Keratinocyte (primary cell): ENCODE measurements at regions not wholly inside any gene's neighbourhood (a gene's known extent, or its start where the extent isn't known, plus 50 kb on each side); places are given as distances from the start of the nearest gene placed in this dataset.

Source experiments
- DNase-seq: peaks from one replicate; pipeline ENCODE4 v3.0.0-alpha.2; 2011; ENCODE audit warnings: low read depth, missing footprints, low spot score
- FAIRE-seq: peaks from 2 replicates; lab custom pipeline; 2011; peaks lifted over from hg19 to GRCh38; lab: Jason Lieb, UNC
- H2AFZ ChIP-seq: 2 replicates; pipeline ENCODE4 v1.6.0; 2012; ENCODE audit warnings: low read length, control low read depth, inconsistent platforms; ENCODE audit not compliant: control insufficient read depth
- H3K27ac ChIP-seq: 2 replicates; pipeline ENCODE4 v1.5.1; 2011; ENCODE audit warnings: low read length; ENCODE audit not compliant: control insufficient read depth, insufficient read depth
- H3K27me3 ChIP-seq: 3 replicates; pipeline ENCODE4 v1.6.0; 2011; ENCODE audit warnings: low read length; ENCODE audit not compliant: control insufficient read depth, insufficient read depth; ENCODE audit errors: extremely low read depth
- H3K36me3 ChIP-seq, 2 experiments: 2 replicates in 1 of 2; 3 replicates in 1 of 2; pipeline ENCODE4 v1.5.1; 2011; ENCODE audit warnings: low read length in 2 of 2, mild to moderate bottlenecking in 1 of 2; ENCODE audit not compliant: control insufficient read depth in 2 of 2, insufficient read depth in 2 of 2; ENCODE audit errors: extremely low read depth in 1 of 2
- H3K4me1 ChIP-seq: 3 replicates; pipeline ENCODE4 v1.5.1; 2011; ENCODE audit warnings: low read length; ENCODE audit not compliant: control insufficient read depth, insufficient read depth; ENCODE audit errors: extremely low read depth
- H3K4me2 ChIP-seq: 3 replicates; pipeline ENCODE4 v1.6.0; 2011; ENCODE audit warnings: low read depth, low read length; ENCODE audit not compliant: control insufficient read depth, insufficient read depth; ENCODE audit errors: extremely low read depth
- H3K4me3 ChIP-seq, 3 experiments: fragments of 200-600 bp in 1 of 3; sonication (generic) in 1 of 3; 2 replicates in 2 of 3; 3 replicates in 1 of 3; pipeline ENCODE4 v1.5.1; 2011 to 2016; ENCODE audit warnings: low read length in 3 of 3, mild to moderate bottlenecking in 3 of 3, control low read depth in 2 of 3, inconsistent platforms in 1 of 3, low read depth in 1 of 3, mixed read lengths in 1 of 3, mixed run types in 1 of 3, moderate library complexity in 1 of 3; ENCODE audit not compliant: control insufficient read depth in 2 of 3, insufficient read depth in 2 of 3; ENCODE audit errors: extremely low read depth in 1 of 3
- H3K79me2 ChIP-seq: 2 replicates; pipeline ENCODE4 v1.6.0; 2012; ENCODE audit warnings: low read length; ENCODE audit not compliant: control insufficient read depth, insufficient read depth
- H3K9ac ChIP-seq: 3 replicates; pipeline ENCODE4 v1.6.0; 2011; ENCODE audit warnings: low read length; ENCODE audit not compliant: control insufficient read depth, insufficient read depth; ENCODE audit errors: extremely low read depth
- H3K9me1 ChIP-seq: 3 replicates; pipeline ENCODE4 v1.6.0; 2011; ENCODE audit warnings: low read length; ENCODE audit not compliant: control insufficient read depth, insufficient read depth; ENCODE audit errors: extremely low read depth
- H3K9me3 ChIP-seq: 2 replicates; pipeline ENCODE4 v1.5.1; 2012; ENCODE audit warnings: low read depth, low read length; ENCODE audit not compliant: control insufficient read depth
- H4K20me1 ChIP-seq: 3 replicates; pipeline ENCODE4 v1.6.0; 2011; ENCODE audit warnings: low read length; ENCODE audit not compliant: control insufficient read depth, insufficient read depth; ENCODE audit errors: extremely low read depth
- EZH2 ChIP-seq: IDR thresholded peaks from one replicate; pipeline ENCODE4 v1.6.1; 2012; ENCODE audit warnings: inconsistent platforms, mild to moderate bottlenecking, low read length, moderate library complexity
- dilution Hi-C: fragments of 300-500 bp; cut with MboI; formaldehyde crosslinking; loops from one replicate; pipeline ENCODE4 v1.7.0; 2020; ENCODE audit warnings: low sequenced_read_pairs; ENCODE audit not compliant: extremely low pct_ligation_motif_present
- TF ChIP-seq, protein P1 (sequence below), 3 experiments: IDR thresholded peaks in 1 of 3; conservative IDR thresholded peaks in 1 of 3; optimal IDR thresholded peaks in 1 of 3; 2 replicates in 2 of 3; 3 replicates in 1 of 3; pipeline versions ENCODE3 to v1.5.1; 2011; ENCODE audit warnings: low read length in 3 of 3, mild to moderate bottlenecking in 3 of 3, moderate library complexity in 2 of 3, control low read depth in 1 of 3, inconsistent platforms in 1 of 3; ENCODE audit not compliant: insufficient read depth in 2 of 3; ENCODE audit errors: extremely low read depth in 1 of 3

- Histone ChIP-seq H3K27me3 (peaks cover 19% of the 10 kb centered on the region), H3K4me2 (no peak overlapping the region), H3K27ac (no peak overlapping the region), H3K79me2 (no peaks in the 10 kb centered on the region), H3K4me3 (no peak overlapping the region), H3K9me3 (no peaks in the 10 kb centered on the region), H3K4me1 (no peaks in the 10 kb centered on the region), H3K9me1 (no peaks in the 10 kb centered on the region), H3K9ac (no peak overlapping the region), H3K36me3 (no peaks in the 10 kb centered on the region), H2AFZ (no peak overlapping the region), H4K20me1 (no peaks in the 10 kb centered on the region)
- dilution Hi-C loops = no loop called here
- no peak for TF ChIP-seq EZH2
- TF ChIP-seq, protein P1, sequence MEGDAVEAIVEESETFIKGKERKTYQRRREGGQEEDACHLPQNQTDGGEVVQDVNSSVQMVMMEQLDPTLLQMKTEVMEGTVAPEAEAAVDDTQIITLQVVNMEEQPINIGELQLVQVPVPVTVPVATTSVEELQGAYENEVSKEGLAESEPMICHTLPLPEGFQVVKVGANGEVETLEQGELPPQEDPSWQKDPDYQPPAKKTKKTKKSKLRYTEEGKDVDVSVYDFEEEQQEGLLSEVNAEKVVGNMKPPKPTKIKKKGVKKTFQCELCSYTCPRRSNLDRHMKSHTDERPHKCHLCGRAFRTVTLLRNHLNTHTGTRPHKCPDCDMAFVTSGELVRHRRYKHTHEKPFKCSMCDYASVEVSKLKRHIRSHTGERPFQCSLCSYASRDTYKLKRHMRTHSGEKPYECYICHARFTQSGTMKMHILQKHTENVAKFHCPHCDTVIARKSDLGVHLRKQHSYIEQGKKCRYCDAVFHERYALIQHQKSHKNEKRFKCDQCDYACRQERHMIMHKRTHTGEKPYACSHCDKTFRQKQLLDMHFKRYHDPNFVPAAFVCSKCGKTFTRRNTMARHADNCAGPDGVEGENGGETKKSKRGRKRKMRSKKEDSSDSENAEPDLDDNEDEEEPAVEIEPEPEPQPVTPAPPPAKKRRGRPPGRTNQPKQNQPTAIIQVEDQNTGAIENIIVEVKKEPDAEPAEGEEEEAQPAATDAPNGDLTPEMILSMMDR (optimal IDR thresholded peaks at IDR 0.05 in 1 of 3, IDR thresholded peaks at IDR 0.05 in 1 of 3, conservative IDR thresholded peaks at IDR 0.05 in 1 of 3; ENCODE audit: extremely low read depth in 1 of 3, insufficient read depth in 2 of 3, low read length in 3 of 3) = no peak
- FAIRE-seq (no peak), DNase-seq (no peak)
These were observed 92.7 kb upstream of the NEURL1B start for GRCh38 chr5:172548311-172548731.

GRCh38 chr5:172546196-172546595 is 91.9 kb upstream of the SH3PXD2B start:
- H3K4me3 ChIP-seq = no peak overlapping the region
- peaks cover 13% of the 10 kb centered on the region for H3K27me3 ChIP-seq
- TF ChIP-seq EZH2 = no peak
- TF ChIP-seq, protein P1 (optimal IDR thresholded peaks at IDR 0.05 in 1 of 3, IDR thresholded peaks at IDR 0.05 in 1 of 3, conservative IDR thresholded peaks at IDR 0.05 in 1 of 3; ENCODE audit: extremely low read depth in 1 of 3, insufficient read depth in 2 of 3, low read length in 3 of 3) = no peak
- FAIRE-seq = no peak
- H3K4me1 ChIP-seq = no peaks in the 10 kb centered on the region
- no peaks in the 10 kb centered on the region for H3K79me2 ChIP-seq
- DNase-seq = no peak
- dilution Hi-C loops = no loop called here
- no peak overlapping the region for H3K9ac ChIP-seq
- no peak overlapping the region for H2AFZ ChIP-seq
- no peak overlapping the region for H3K4me2 ChIP-seq
- no peak overlapping the region for H3K27ac ChIP-seq
- no peaks in the 10 kb centered on the region for H3K36me3 ChIP-seq
- H3K9me3 ChIP-seq = no peaks in the 10 kb centered on the region
- H3K9me1 ChIP-seq = no peaks in the 10 kb centered on the region
- no peaks in the 10 kb centered on the region for H4K20me1 ChIP-seq
